Activated CD4-positive, alpha-beta T cell treated with anti-CD3 and anti-CD28 coated beads, Interleukin-2, amount 10 ng/mL, durations not matched to agents 7 days and 5 days (primary cell): ENCODE measurements at regions not wholly inside any gene's neighbourhood (a gene's known extent, or its start where the extent isn't known, plus 50 kb on each side); places are given as distances from the start of the nearest gene placed in this dataset.
"Not testable (repeated sequence)": the region's sequence is repeated elsewhere in the genome, so short reads cannot be mapped to it uniquely, and the experiment has no call there.

Experiments used
- CTCF ChIA-PET: fragments of 350-600 bp; sonication (Branson Sonifier 250); formaldehyde crosslinking; loops from one replicate; lab custom pipeline; 2021; ENCODE audit warnings: antibody characterized with exemption; lab: Charles Lee
- POLR2A ChIA-PET: fragments of 350-600 bp; sonication (Branson Sonifier 250); formaldehyde crosslinking; loops from one replicate; lab custom pipeline; 2021; ENCODE audit warnings: antibody characterized with exemption; lab: Charles Lee
- DNase-seq: peaks from one replicate; pipeline ENCODE4 v3.0.0-alpha.2; 2020
- H3K27ac Mint-ChIP-seq: one replicate; pipeline ENCODE4 v1.8.0; 2021; ENCODE audit warnings: mild to moderate bottlenecking, moderate library complexity, mixed read lengths
- H3K27me3 Mint-ChIP-seq: one replicate; pipeline ENCODE4 v1.8.0; 2021; ENCODE audit warnings: mixed read lengths
- H3K36me3 Mint-ChIP-seq: one replicate; pipeline ENCODE4 v1.8.0; 2021; ENCODE audit warnings: low read depth, mixed read lengths
- H3K4me1 Mint-ChIP-seq: one replicate; pipeline ENCODE4 v1.8.0; 2021; ENCODE audit warnings: mixed read lengths
- H3K4me3 Mint-ChIP-seq: one replicate; pipeline ENCODE4 v1.8.0; 2021; ENCODE audit warnings: mild to moderate bottlenecking, moderate library complexity, mixed read lengths
- H3K9me3 Mint-ChIP-seq: one replicate; pipeline ENCODE4 v1.8.0; 2021; ENCODE audit warnings: mixed read lengths

- H3K9me3 Mint-ChIP-seq = peaks cover 2% of the 10 kb centered on the region
- ChIA-PET CTCF (no interaction called here), POLR2A (no interaction called here)
- no peaks in the 10 kb centered on the region for H3K36me3 Mint-ChIP-seq
- H3K4me1 Mint-ChIP-seq = no peaks in the 10 kb centered on the region
- no peak overlapping the region for H3K4me3 Mint-ChIP-seq
- DNase-seq = no peak
- no peaks in the 10 kb centered on the region for H3K27me3 Mint-ChIP-seq
- no peak overlapping the region for H3K27ac Mint-ChIP-seq
These were observed 1834.0 kb upstream of the PCDH20 start for GRCh38 chr13:63249411-63250187.

GRCh38 chr13:63236667-63237396 lies 1821.2 kb upstream of the PCDH20 start:
- POLR2A ChIA-PET, H3K4me3 Mint-ChIP-seq, H3K27me3 Mint-ChIP-seq, H3K9me3 Mint-ChIP-seq, DNase-seq, H3K36me3 Mint-ChIP-seq, H3K27ac Mint-ChIP-seq, H3K4me1 Mint-ChIP-seq: not testable (repeated sequence)
- CTCF ChIA-PET = interaction anchor here (1.5 kb wide), 1 partner anchor 31 kb away, joined by 3 read pairs; no protein-coding TSS in a partner anchor

- not testable (repeated sequence) for H3K27me3 Mint-ChIP-seq
These were observed 1802.9 kb upstream of the PCDH20 start for GRCh38 chr13:63218596-63218995.

GRCh38 chr13:63209330-63210017 lies 1793.8 kb upstream of the PCDH20 start:
- Mint-ChIP-seq H3K9me3 (no peaks in the 10 kb centered on the region), H3K27me3 (no peaks in the 10 kb centered on the region), H3K27ac (no peak overlapping the region), H3K36me3 (no peaks in the 10 kb centered on the region), H3K4me3 (no peak overlapping the region), H3K4me1 (no peaks in the 10 kb centered on the region)
- DNase-seq = no peak
- CTCF ChIA-PET = no interaction called here
- POLR2A ChIA-PET = no interaction called here

More at GRCh38 chr13:63218596-63218995, 1802.9 kb upstream of the PCDH20 start:
- H3K4me3 Mint-ChIP-seq, H3K27ac Mint-ChIP-seq, DNase-seq, H3K4me1 Mint-ChIP-seq, CTCF ChIA-PET, POLR2A ChIA-PET, H3K36me3 Mint-ChIP-seq: not testable (repeated sequence)
- H3K9me3 Mint-ChIP-seq = peaks cover 11% of the 10 kb centered on the region

GRCh38 chr13:63208826-63209225 lies 1793.2 kb upstream of the PCDH20 start:
- H3K4me3 Mint-ChIP-seq = no peak overlapping the region
- no peaks in the 10 kb centered on the region for H3K9me3 Mint-ChIP-seq
- no peak overlapping the region for H3K27ac Mint-ChIP-seq
- ChIA-PET POLR2A (no interaction called here), CTCF (no interaction called here)
- H3K27me3 Mint-ChIP-seq = no peaks in the 10 kb centered on the region
- DNase-seq = no peak
- H3K36me3 Mint-ChIP-seq = no peaks in the 10 kb centered on the region
- no peaks in the 10 kb centered on the region for H3K4me1 Mint-ChIP-seq

- DNase-seq = no peak
- Mint-ChIP-seq H3K4me1 (no peaks in the 10 kb centered on the region), H3K27me3 (no peaks in the 10 kb centered on the region), H3K4me3 (no peak overlapping the region), H3K36me3 (no peaks in the 10 kb centered on the region), H3K27ac (no peak overlapping the region), H3K9me3 (no peaks in the 10 kb centered on the region)
- CTCF ChIA-PET = no interaction called here
- POLR2A ChIA-PET = no interaction called here
These were observed 1790.8 kb upstream of the PCDH20 start for GRCh38 chr13:63206461-63206860.

- Mint-ChIP-seq H3K9me3 (peaks cover 4% of the 10 kb centered on the region), H3K4me3 (no peak overlapping the region), H3K27me3 (no peaks in the 10 kb centered on the region), H3K4me1 (no peaks in the 10 kb centered on the region), H3K36me3 (no peaks in the 10 kb centered on the region), H3K27ac (no peak overlapping the region)
- ChIA-PET CTCF (no interaction called here), POLR2A (no interaction called here)
- no peak for DNase-seq
These were observed 1785.8 kb upstream of the PCDH20 start for GRCh38 chr13:63201493-63201892.

- H3K27ac Mint-ChIP-seq = no peak overlapping the region
- no peaks in the 10 kb centered on the region for H3K4me1 Mint-ChIP-seq
- H3K27me3 Mint-ChIP-seq = no peaks in the 10 kb centered on the region
- CTCF ChIA-PET = no interaction called here
- H3K9me3 Mint-ChIP-seq = peaks cover 4% of the 10 kb centered on the region
- H3K4me3 Mint-ChIP-seq = no peak overlapping the region
- POLR2A ChIA-PET = no interaction called here
- no peaks in the 10 kb centered on the region for H3K36me3 Mint-ChIP-seq
- DNase-seq = no peak
These were observed 1783.9 kb upstream of the PCDH20 start for GRCh38 chr13:63199508-63199907.

GRCh38 chr13:63198071-63198470 lies 1782.4 kb upstream of the PCDH20 start:
- ChIA-PET POLR2A (no interaction called here), CTCF (no interaction called here)
- Mint-ChIP-seq H3K4me3 (no peak overlapping the region), H3K4me1 (no peaks in the 10 kb centered on the region), H3K36me3 (no peaks in the 10 kb centered on the region), H3K27me3 (no peaks in the 10 kb centered on the region), H3K27ac (no peak overlapping the region), H3K9me3 (peaks cover 4% of the 10 kb centered on the region)
- no peak for DNase-seq

GRCh38 chr13:63195726-63196125 lies 1780.1 kb upstream of the PCDH20 start:
- Mint-ChIP-seq H3K27me3 (no peaks in the 10 kb centered on the region), H3K4me1 (no peaks in the 10 kb centered on the region), H3K4me3 (no peak overlapping the region), H3K36me3 (no peaks in the 10 kb centered on the region), H3K27ac (no peak overlapping the region), H3K9me3 (peaks cover 4% of the 10 kb centered on the region)
- no peak for DNase-seq
- POLR2A ChIA-PET = no interaction called here
- CTCF ChIA-PET = no interaction called here

GRCh38 chr13:63190742-63191141 lies 1775.1 kb upstream of the PCDH20 start:
- no peak for DNase-seq
- H3K4me1 Mint-ChIP-seq = no peaks in the 10 kb centered on the region
- peaks cover 4% of the 10 kb centered on the region for H3K9me3 Mint-ChIP-seq
- CTCF ChIA-PET = no interaction called here
- no peaks in the 10 kb centered on the region for H3K27me3 Mint-ChIP-seq
- no peaks in the 10 kb centered on the region for H3K36me3 Mint-ChIP-seq
- no peak overlapping the region for H3K27ac Mint-ChIP-seq
- H3K4me3 Mint-ChIP-seq = no peak overlapping the region
- POLR2A ChIA-PET = no interaction called here

GRCh38 chr13:63190219-63190618 lies 1774.6 kb upstream of the PCDH20 start:
- no peaks in the 10 kb centered on the region for H3K36me3 Mint-ChIP-seq
- POLR2A ChIA-PET = no interaction called here
- DNase-seq = no peak
- no peak overlapping the region for H3K4me3 Mint-ChIP-seq
- H3K27me3 Mint-ChIP-seq = no peaks in the 10 kb centered on the region
- CTCF ChIA-PET = no interaction called here
- no peak overlapping the region for H3K27ac Mint-ChIP-seq
- H3K4me1 Mint-ChIP-seq = no peaks in the 10 kb centered on the region
- H3K9me3 Mint-ChIP-seq = peaks cover 4% of the 10 kb centered on the region

GRCh38 chr13:63189712-63190111 lies 1774.1 kb upstream of the PCDH20 start:
- Mint-ChIP-seq H3K36me3 (no peaks in the 10 kb centered on the region), H3K4me3 (no peak overlapping the region), H3K4me1 (no peaks in the 10 kb centered on the region), H3K27me3 (no peaks in the 10 kb centered on the region), H3K9me3 (peaks cover 4% of the 10 kb centered on the region), H3K27ac (no peak overlapping the region)
- POLR2A ChIA-PET = no interaction called here
- DNase-seq = no peak
- CTCF ChIA-PET = no interaction called here
